ENCODE measurements at regions not wholly inside any gene's neighbourhood (a gene's known extent, or its start where the extent isn't known, plus 50 kb on each side); places are given as distances from the start of the nearest gene placed in this dataset.
"Not testable (repeated sequence)": the region's sequence is repeated elsewhere in the genome, so short reads cannot be mapped to it uniquely, and the experiment has no call there.

DNA sequence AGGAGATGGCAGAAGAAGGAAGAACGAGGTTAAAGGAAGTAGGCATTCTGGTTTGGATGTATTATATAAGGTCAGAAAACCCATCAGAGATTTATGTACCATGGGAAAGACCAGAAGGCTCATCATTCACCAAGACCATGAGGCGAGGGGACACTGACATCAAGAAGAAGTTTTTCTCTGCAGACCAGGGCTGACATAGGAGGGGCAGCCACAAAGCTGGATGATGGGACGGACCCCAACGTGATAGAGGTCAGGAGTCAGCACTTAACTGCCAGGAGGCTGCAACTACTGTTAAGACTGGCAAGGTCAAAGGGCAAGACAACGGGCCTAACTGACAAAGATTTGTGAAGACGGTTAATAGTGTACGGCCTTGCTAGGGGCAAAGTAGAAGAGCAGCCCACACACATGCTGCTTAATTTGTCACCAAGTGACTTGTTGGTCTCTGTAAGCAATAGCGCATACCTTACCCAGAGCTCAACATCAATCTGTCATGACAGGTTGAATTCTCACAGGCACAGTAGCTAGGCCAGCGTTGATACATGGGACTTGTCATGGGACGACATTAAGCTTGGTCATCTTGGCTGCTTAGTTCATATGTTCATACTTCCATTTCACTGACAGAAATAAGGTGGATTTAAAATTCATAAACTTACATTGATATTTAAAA, 579.7 kb upstream of the CDH10 start:
- H3K79me2 ChIP-seq (ENCODE audit: control insufficient read depth, insufficient read depth, low read length), result no peaks in the 10 kb centered on the region
- DNase-seq (ENCODE audit: low read depth in 2 of 2), result peak in 1 of 2 donors; percentile 0
- no peaks in the 10 kb centered on the region for H3K27me3 ChIP-seq (ENCODE audit: control insufficient read depth, insufficient read depth, low read length)
- H3K9ac ChIP-seq (ENCODE audit: insufficient read depth, low read length), result no peak overlapping the region
- no peaks in the 10 kb centered on the region for H3K4me1 ChIP-seq (ENCODE audit: control insufficient read depth, extremely low read depth, insufficient read depth, low read length)
- no peak overlapping the region for H3K27ac ChIP-seq (ENCODE audit: insufficient read depth, low read length)
- no peaks in the 10 kb centered on the region for H4K20me1 ChIP-seq (ENCODE audit: control insufficient read depth, extremely low read depth, insufficient read depth, low read length)
- H3K9me3 ChIP-seq (ENCODE audit: control insufficient read depth, insufficient read depth, low read depth, low read length), result no peaks in the 10 kb centered on the region
- no peak overlapping the region for H2AFZ ChIP-seq (ENCODE audit: low read length)
- no peak overlapping the region for H3K4me2 ChIP-seq (ENCODE audit: extremely low read depth, insufficient read depth, low read length)
- no peaks in the 10 kb centered on the region for H3K36me3 ChIP-seq (ENCODE audit: control insufficient read depth, insufficient read depth, low read length)
- H3K4me3 ChIP-seq (replicated peaks in 1 of 4; ENCODE audit: control extremely low read depth in 1 of 4, insufficient read depth in 1 of 4, low read depth in 3 of 4, low read length in 4 of 4), result no peak overlapping the region
- TF ChIP-seq, protein P1, sequence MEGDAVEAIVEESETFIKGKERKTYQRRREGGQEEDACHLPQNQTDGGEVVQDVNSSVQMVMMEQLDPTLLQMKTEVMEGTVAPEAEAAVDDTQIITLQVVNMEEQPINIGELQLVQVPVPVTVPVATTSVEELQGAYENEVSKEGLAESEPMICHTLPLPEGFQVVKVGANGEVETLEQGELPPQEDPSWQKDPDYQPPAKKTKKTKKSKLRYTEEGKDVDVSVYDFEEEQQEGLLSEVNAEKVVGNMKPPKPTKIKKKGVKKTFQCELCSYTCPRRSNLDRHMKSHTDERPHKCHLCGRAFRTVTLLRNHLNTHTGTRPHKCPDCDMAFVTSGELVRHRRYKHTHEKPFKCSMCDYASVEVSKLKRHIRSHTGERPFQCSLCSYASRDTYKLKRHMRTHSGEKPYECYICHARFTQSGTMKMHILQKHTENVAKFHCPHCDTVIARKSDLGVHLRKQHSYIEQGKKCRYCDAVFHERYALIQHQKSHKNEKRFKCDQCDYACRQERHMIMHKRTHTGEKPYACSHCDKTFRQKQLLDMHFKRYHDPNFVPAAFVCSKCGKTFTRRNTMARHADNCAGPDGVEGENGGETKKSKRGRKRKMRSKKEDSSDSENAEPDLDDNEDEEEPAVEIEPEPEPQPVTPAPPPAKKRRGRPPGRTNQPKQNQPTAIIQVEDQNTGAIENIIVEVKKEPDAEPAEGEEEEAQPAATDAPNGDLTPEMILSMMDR (conservative IDR thresholded peaks at IDR 0.05 in 1 of 2, IDR thresholded peaks at IDR 0.05 in 1 of 2; ENCODE audit: low read depth in 1 of 2, low read length in 2 of 2), result no peak
- no peak for TF ChIP-seq EZH2 (IDR thresholded peaks at IDR 0.05; ENCODE audit: low read length, missing control alignments)

DNA sequence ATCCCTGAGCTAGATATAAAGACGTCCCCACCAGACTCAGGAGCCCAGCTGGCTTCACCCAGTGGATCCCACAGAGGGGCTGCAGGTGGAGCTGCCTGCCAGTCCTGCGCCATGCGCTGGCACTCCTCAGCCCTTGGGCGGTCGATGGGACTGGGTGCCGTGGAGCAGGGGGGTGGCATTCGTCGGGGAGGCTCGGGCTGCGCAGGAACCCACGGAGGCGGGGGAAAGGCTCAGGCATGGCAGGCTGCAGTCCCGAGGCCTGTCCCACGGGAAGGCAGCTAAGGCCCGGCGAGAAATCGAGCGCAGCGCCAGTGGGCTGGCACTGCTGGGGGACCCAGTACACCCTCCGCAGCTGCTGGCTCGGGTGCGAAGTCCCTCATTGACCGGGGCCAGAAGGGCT, 555.1 kb upstream of the CDH10 start:
- not testable (repeated sequence) for DNase-seq (ENCODE audit: low read depth in 2 of 2); H3K27me3 ChIP-seq (ENCODE audit: control insufficient read depth, insufficient read depth, low read length); H3K27ac ChIP-seq (ENCODE audit: insufficient read depth, low read length); H3K4me2 ChIP-seq (ENCODE audit: extremely low read depth, insufficient read depth, low read length); H3K4me3 ChIP-seq (replicated peaks in 1 of 4; ENCODE audit: control extremely low read depth in 1 of 4, insufficient read depth in 1 of 4, low read depth in 3 of 4, low read length in 4 of 4); H2AFZ ChIP-seq (ENCODE audit: low read length); H3K4me1 ChIP-seq (ENCODE audit: control insufficient read depth, extremely low read depth, insufficient read depth, low read length); H3K9me3 ChIP-seq (ENCODE audit: control insufficient read depth, insufficient read depth, low read depth, low read length); H3K36me3 ChIP-seq (ENCODE audit: control insufficient read depth, insufficient read depth, low read length); H3K79me2 ChIP-seq (ENCODE audit: control insufficient read depth, insufficient read depth, low read length); H3K9ac ChIP-seq (ENCODE audit: insufficient read depth, low read length); H4K20me1 ChIP-seq (ENCODE audit: control insufficient read depth, extremely low read depth, insufficient read depth, low read length)

DNA sequence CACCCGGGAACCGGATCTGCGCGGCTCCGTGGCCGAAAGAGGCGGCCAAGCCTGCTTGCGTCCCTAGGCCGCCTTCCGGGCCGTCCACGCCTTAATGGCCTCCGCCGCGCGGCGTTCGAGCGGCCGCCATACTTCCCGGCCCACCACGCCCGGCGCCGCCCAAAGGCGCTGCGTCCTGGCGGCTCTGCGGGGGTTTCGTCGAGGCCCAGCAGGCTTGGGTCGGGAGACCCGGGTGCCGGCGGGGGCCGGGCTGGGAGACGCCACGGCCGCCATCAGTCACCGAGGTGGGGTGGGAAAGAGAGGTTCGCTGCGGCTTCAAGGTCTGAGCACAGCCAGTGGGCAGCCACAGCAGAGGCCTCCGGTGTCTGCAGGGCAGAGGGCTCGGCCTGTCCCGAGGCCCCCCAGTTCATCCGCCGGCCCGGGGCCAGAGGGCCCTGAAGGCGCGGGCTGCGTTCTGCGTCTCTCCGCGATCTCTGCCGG, 545.8 kb upstream of the CDH10 start:
- H4K20me1 ChIP-seq (ENCODE audit: control insufficient read depth, extremely low read depth, insufficient read depth, low read length), result no peaks in the 10 kb centered on the region
- no peaks in the 10 kb centered on the region for H3K36me3 ChIP-seq (ENCODE audit: control insufficient read depth, insufficient read depth, low read length)
- TF ChIP-seq EZH2 (IDR thresholded peaks at IDR 0.05; ENCODE audit: low read length, missing control alignments), result no peak
- TF ChIP-seq, protein P1 (conservative IDR thresholded peaks at IDR 0.05 in 1 of 2, IDR thresholded peaks at IDR 0.05 in 1 of 2; ENCODE audit: low read depth in 1 of 2, low read length in 2 of 2), result no peak
- H3K27ac ChIP-seq (ENCODE audit: insufficient read depth, low read length), result no peak overlapping the region
- H3K9me3 ChIP-seq (ENCODE audit: control insufficient read depth, insufficient read depth, low read depth, low read length), result no peaks in the 10 kb centered on the region
- H3K9ac ChIP-seq (ENCODE audit: insufficient read depth, low read length), result no peak overlapping the region
- H3K4me2 ChIP-seq (ENCODE audit: extremely low read depth, insufficient read depth, low read length), result no peak overlapping the region
- no peak overlapping the region for H3K4me3 ChIP-seq (replicated peaks in 1 of 4; ENCODE audit: control extremely low read depth in 1 of 4, insufficient read depth in 1 of 4, low read depth in 3 of 4, low read length in 4 of 4)
- no peak for DNase-seq (ENCODE audit: low read depth in 2 of 2)
- no peak overlapping the region for H2AFZ ChIP-seq (ENCODE audit: low read length)
- H3K27me3 ChIP-seq (ENCODE audit: control insufficient read depth, insufficient read depth, low read length), result no peaks in the 10 kb centered on the region
- no peaks in the 10 kb centered on the region for H3K79me2 ChIP-seq (ENCODE audit: control insufficient read depth, insufficient read depth, low read length)
- H3K4me1 ChIP-seq (ENCODE audit: control insufficient read depth, extremely low read depth, insufficient read depth, low read length), result no peaks in the 10 kb centered on the region

Data from fibroblast of lung (primary cell).